ENCODE measurements at regions not wholly inside any gene's neighbourhood (a gene's known extent, or its start where the extent isn't known, plus 50 kb on each side); places are given as distances from the start of the nearest gene placed in this dataset.

DNA sequence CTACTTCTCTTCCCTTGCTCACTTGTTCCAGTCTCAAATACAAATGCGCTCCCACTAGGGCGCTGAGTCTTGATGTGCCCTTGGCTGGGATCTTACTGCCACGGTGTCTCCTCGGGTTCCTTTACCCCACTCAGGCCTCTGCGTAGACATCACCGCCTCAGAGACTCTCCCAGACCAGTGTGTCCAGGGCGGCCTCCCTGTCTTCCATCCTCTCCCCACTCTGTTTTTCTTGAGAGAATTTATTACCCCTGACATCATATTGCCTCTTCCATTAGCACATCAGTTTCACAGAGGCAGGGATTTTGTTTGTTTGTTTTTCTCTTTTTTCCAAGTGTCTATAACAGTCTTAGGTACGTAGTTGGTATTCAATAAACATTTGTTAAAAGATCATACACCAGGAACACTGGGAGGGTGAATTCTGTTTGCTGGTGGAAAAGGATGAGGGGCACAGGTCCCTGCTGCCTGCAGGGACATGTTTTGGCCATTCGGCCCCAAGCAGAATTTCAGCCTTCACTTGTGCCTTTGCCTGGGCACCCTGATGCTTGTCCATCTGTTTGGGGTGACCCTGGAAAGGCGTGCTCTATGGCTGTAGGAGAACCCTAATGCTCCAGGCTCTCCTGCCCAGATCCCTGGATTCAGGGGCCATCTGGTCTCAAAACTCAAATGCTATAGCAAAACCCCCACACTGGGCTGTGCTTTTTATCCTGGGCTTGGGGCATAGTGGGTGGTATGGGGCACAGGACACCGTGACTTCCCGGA lies 55.0 kb downstream of the RPL37A start:
- peaks cover 43% of the 10 kb centered on the region for H3K4me1 Mint-ChIP-seq
- H3K27ac Mint-ChIP-seq (ENCODE audit: unreplicated experiment) = no peak overlapping the region
- no peak for DNase-seq (ENCODE audit: low read depth, low spot score)
- H3K4me3 Mint-ChIP-seq = no peak overlapping the region
- no peaks in the 10 kb centered on the region for H3K27me3 Mint-ChIP-seq (ENCODE audit: low read depth)
- H3K36me3 Mint-ChIP-seq (ENCODE audit: low read depth) = no peaks in the 10 kb centered on the region
- no peaks in the 10 kb centered on the region for H3K9me3 Mint-ChIP-seq
- TF ChIP-seq, protein P1, sequence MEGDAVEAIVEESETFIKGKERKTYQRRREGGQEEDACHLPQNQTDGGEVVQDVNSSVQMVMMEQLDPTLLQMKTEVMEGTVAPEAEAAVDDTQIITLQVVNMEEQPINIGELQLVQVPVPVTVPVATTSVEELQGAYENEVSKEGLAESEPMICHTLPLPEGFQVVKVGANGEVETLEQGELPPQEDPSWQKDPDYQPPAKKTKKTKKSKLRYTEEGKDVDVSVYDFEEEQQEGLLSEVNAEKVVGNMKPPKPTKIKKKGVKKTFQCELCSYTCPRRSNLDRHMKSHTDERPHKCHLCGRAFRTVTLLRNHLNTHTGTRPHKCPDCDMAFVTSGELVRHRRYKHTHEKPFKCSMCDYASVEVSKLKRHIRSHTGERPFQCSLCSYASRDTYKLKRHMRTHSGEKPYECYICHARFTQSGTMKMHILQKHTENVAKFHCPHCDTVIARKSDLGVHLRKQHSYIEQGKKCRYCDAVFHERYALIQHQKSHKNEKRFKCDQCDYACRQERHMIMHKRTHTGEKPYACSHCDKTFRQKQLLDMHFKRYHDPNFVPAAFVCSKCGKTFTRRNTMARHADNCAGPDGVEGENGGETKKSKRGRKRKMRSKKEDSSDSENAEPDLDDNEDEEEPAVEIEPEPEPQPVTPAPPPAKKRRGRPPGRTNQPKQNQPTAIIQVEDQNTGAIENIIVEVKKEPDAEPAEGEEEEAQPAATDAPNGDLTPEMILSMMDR (conservative IDR thresholded peaks at IDR 0.05) = no peak

DNA sequence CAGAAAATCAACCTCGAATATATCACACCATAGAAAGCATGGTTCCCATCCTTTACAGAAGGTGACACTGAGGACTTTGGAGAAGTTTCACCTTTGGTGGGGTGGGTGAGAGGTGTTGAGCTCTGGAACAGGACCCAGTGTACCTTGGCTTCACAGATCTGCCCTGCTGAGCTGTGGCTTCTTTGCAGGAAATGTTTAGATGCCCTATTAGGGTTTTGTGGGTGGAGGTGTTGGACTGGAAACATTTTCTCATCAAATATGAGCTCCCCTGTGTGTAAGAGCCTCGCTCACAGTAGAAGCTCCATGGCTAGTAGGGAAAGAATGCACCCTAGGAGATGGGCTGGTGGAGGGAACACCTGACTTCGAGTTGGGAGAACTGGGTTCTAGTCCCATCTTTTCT lies 55.6 kb downstream of the RPL37A start:
- H3K4me1 Mint-ChIP-seq = peaks cover 43% of the 10 kb centered on the region
- H3K27me3 Mint-ChIP-seq (ENCODE audit: low read depth) = no peaks in the 10 kb centered on the region
- H3K9me3 Mint-ChIP-seq = no peaks in the 10 kb centered on the region
- H3K4me3 Mint-ChIP-seq = no peak overlapping the region
- TF ChIP-seq, protein P1 (conservative IDR thresholded peaks at IDR 0.05) = no peak
- no peaks in the 10 kb centered on the region for H3K36me3 Mint-ChIP-seq (ENCODE audit: low read depth)
- DNase-seq (ENCODE audit: low read depth, low spot score) = no peak
- no peak overlapping the region for H3K27ac Mint-ChIP-seq (ENCODE audit: unreplicated experiment)

DNA sequence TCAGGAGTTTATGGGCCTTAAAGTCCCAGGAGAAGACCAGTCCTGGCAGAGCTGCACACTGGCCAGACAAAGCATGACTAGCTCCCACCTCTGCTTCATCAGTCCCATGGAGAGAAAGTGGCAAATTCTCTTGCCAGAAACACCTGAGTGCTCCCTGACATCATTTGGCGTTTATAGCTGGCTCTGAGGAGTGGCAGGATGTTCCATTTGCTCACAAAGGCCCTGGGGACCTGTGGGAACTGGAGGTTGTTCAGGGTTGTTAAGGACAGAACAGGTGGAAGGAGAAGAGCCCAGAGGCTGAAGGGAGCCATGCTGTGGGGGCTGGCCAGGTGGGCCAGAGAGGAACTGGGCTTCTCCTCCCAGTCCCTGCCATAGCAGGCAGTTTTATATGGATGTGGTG lies 56.1 kb downstream of the RPL37A start:
- H3K4me1 Mint-ChIP-seq = peaks cover 42% of the 10 kb centered on the region
- no peak overlapping the region for H3K27ac Mint-ChIP-seq (ENCODE audit: unreplicated experiment)
- H3K9me3 Mint-ChIP-seq = no peaks in the 10 kb centered on the region
- no peak overlapping the region for H3K4me3 Mint-ChIP-seq
- H3K36me3 Mint-ChIP-seq (ENCODE audit: low read depth) = no peaks in the 10 kb centered on the region
- no peaks in the 10 kb centered on the region for H3K27me3 Mint-ChIP-seq (ENCODE audit: low read depth)
- no peak for DNase-seq (ENCODE audit: low read depth, low spot score)
- TF ChIP-seq, protein P1 (conservative IDR thresholded peaks at IDR 0.05) = no peak

DNA sequence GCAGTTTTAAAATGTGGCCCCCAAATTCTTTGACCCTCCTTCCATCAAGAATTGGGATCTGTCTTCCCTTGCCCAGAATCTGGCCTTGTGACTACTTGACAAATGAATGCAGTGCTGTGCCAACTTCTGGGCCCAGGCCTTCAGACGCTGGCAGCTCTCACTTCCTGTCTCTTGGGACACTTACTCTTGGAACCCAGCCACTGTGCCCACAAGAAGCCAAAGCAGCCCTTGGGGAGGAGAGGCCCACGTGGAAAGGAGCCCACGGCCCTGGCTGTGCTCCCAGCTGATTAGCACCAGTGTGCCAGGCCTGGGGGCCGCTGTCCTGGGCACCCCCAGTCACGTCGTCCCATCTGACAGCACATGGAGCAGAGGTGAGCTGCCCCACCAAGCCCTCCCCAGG lies 56.6 kb downstream of the RPL37A start:
- H3K27me3 Mint-ChIP-seq (ENCODE audit: low read depth) = no peaks in the 10 kb centered on the region
- no peak overlapping the region for H3K27ac Mint-ChIP-seq (ENCODE audit: unreplicated experiment)
- no peaks in the 10 kb centered on the region for H3K9me3 Mint-ChIP-seq

DNA sequence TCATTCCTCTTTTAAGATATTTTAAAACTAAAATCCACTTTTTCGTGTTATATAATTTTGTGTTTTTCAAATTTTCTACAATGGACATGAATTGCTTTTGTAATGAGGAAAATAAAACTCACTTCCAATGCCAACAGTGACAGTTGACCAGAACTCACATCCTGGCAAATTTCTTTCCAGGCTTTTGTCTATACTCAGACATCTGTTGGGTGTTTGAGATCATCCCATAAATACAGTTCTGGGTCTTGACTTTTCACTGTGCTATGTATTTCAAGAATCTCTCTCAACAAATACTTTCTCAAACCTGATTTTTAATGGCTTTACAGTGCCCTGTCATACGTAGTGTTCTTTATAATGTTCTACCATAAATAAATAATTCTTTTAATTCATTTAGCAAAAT lies 57.6 kb downstream of the RPL37A start:
- no peak for DNase-seq (ENCODE audit: low read depth, low spot score)
- no peaks in the 10 kb centered on the region for H3K9me3 Mint-ChIP-seq
- no peak overlapping the region for H3K27ac Mint-ChIP-seq (ENCODE audit: unreplicated experiment)
- TF ChIP-seq, protein P1 (conservative IDR thresholded peaks at IDR 0.05) = no peak
- no peaks in the 10 kb centered on the region for H3K36me3 Mint-ChIP-seq (ENCODE audit: low read depth)
- H3K27me3 Mint-ChIP-seq (ENCODE audit: low read depth) = no peaks in the 10 kb centered on the region
- H3K4me3 Mint-ChIP-seq = no peak overlapping the region
- H3K4me1 Mint-ChIP-seq = peaks cover 38% of the 10 kb centered on the region

More for the DNA sequence above, 56.6 kb downstream of the RPL37A start:
- no peak overlapping the region for H3K4me3 Mint-ChIP-seq
- no peak for DNase-seq (ENCODE audit: low read depth, low spot score)
- H3K4me1 Mint-ChIP-seq = peaks cover 39% of the 10 kb centered on the region
- H3K36me3 Mint-ChIP-seq (ENCODE audit: low read depth) = no peaks in the 10 kb centered on the region
- TF ChIP-seq, protein P1 (conservative IDR thresholded peaks at IDR 0.05) = no peak

All from neural crest cell (in vitro differentiated cells).